ENCODE measurements at regions not wholly inside any gene's neighbourhood (a gene's known extent, or its start where the extent isn't known, plus 50 kb on each side); places are given as distances from the start of the nearest gene placed in this dataset.

GRCh38 chr4:179200681-179201080 is 1758.4 kb upstream of the AGA start:
- Mint-ChIP-seq H3K4me1 (no peaks in the 10 kb centered on the region), H3K9me3 (peaks cover 0 to 26% (median 11%) of the 10 kb centered on the region in 6 donors), H3K4me3 (no peak overlapping the region), H3K27me3 (ENCODE audit: low read depth in 3 of 3) (peaks cover 0 to 4% (median 2%) of the 10 kb centered on the region in 3 donors), H3K27ac (no peak overlapping the region), H3K36me3 (no peaks in the 10 kb centered on the region)
- DNase-seq, result no peak

- Mint-ChIP-seq H3K27me3 (ENCODE audit: low read depth in 3 of 3) (no peaks in the 10 kb centered on the region), H3K9me3 (peaks cover 14 to 79% (median 31%) of the 10 kb centered on the region in 6 donors), H3K4me3 (no peak overlapping the region), H3K27ac (no peak overlapping the region), H3K36me3 (peaks cover 0 to 3% (median 0%) of the 10 kb centered on the region in 3 donors), H3K4me1 (no peaks in the 10 kb centered on the region)
- DNase-seq, result no peak
Observed at GRCh38 chr4:179225594-179225993, 1783.4 kb upstream of the AGA start.

- no peaks in the 10 kb centered on the region for H3K4me1 Mint-ChIP-seq
- H3K36me3 Mint-ChIP-seq, result no peaks in the 10 kb centered on the region
- H3K27ac Mint-ChIP-seq, result no peak overlapping the region
- DNase-seq, result no peak
- peaks cover 8 to 39% (median 20%) of the 10 kb centered on the region in 6 donors for H3K9me3 Mint-ChIP-seq
- H3K27me3 Mint-ChIP-seq (ENCODE audit: low read depth in 3 of 3), result no peaks in the 10 kb centered on the region
- H3K4me3 Mint-ChIP-seq, result no peak overlapping the region
Observed at GRCh38 chr4:179248821-179249220, 1806.6 kb upstream of the AGA start.

GRCh38 chr4:179268791-179269190 is 1826.6 kb upstream of the AGA start:
- Mint-ChIP-seq H3K9me3 (peaks cover 15 to 69% (median 23%) of the 10 kb centered on the region in 6 donors), H3K4me3 (no peak overlapping the region), H3K36me3 (no peaks in the 10 kb centered on the region), H3K4me1 (no peaks in the 10 kb centered on the region), H3K27me3 (ENCODE audit: low read depth in 3 of 3) (no peaks in the 10 kb centered on the region), H3K27ac (no peak overlapping the region)
- DNase-seq, result no peak

GRCh38 chr4:179272282-179272681 is 1830.0 kb upstream of the AGA start:
- H3K27me3 Mint-ChIP-seq (ENCODE audit: low read depth in 3 of 3), result peaks cover 0 to 1% (median 0%) of the 10 kb centered on the region in 3 donors
- H3K27ac Mint-ChIP-seq, result no peak overlapping the region
- H3K4me3 Mint-ChIP-seq, result no peak overlapping the region
- no peak for DNase-seq
- peaks cover 18 to 75% (median 22%) of the 10 kb centered on the region in 6 donors for H3K9me3 Mint-ChIP-seq
- no peaks in the 10 kb centered on the region for H3K4me1 Mint-ChIP-seq
- no peaks in the 10 kb centered on the region for H3K36me3 Mint-ChIP-seq

- H3K4me1 Mint-ChIP-seq, result no peaks in the 10 kb centered on the region
- no peak overlapping the region for H3K27ac Mint-ChIP-seq
- no peak for DNase-seq
- peaks cover 8 to 51% (median 28%) of the 10 kb centered on the region in 6 donors for H3K9me3 Mint-ChIP-seq
- H3K4me3 Mint-ChIP-seq, result no peak overlapping the region
- H3K36me3 Mint-ChIP-seq, result no peaks in the 10 kb centered on the region
- H3K27me3 Mint-ChIP-seq (ENCODE audit: low read depth in 3 of 3), result peaks cover 0 to 1% (median 0%) of the 10 kb centered on the region in 3 donors
Observed at GRCh38 chr4:179278647-179279046, 1836.4 kb upstream of the AGA start.

- H3K27ac Mint-ChIP-seq, result no peak overlapping the region
- H3K9me3 Mint-ChIP-seq, result peaks cover 6 to 65% (median 31%) of the 10 kb centered on the region in 6 donors
- H3K4me1 Mint-ChIP-seq, result no peaks in the 10 kb centered on the region
- H3K36me3 Mint-ChIP-seq, result peaks cover 0 to 3% (median 0%) of the 10 kb centered on the region in 3 donors
- DNase-seq, result no peak
- no peak overlapping the region for H3K4me3 Mint-ChIP-seq
- peaks cover 0 to 1% (median 0%) of the 10 kb centered on the region in 3 donors for H3K27me3 Mint-ChIP-seq (ENCODE audit: low read depth in 3 of 3)
Observed at GRCh38 chr4:179285696-179286095, 1843.5 kb upstream of the AGA start.

GRCh38 chr4:179291657-179292056 is 1849.4 kb upstream of the AGA start:
- no peak overlapping the region for H3K27ac Mint-ChIP-seq

GRCh38 chr4:179292468-179292867 is 1850.2 kb upstream of the AGA start:
- no peaks in the 10 kb centered on the region for H3K4me1 Mint-ChIP-seq
- no peak overlapping the region for H3K27ac Mint-ChIP-seq
- no peak for DNase-seq
- peaks cover 2 to 52% (median 16%) of the 10 kb centered on the region in 6 donors for H3K9me3 Mint-ChIP-seq
- no peaks in the 10 kb centered on the region for H3K36me3 Mint-ChIP-seq
- no peak overlapping the region for H3K4me3 Mint-ChIP-seq
- peaks cover 0 to 1% (median 0%) of the 10 kb centered on the region in 3 donors for H3K27me3 Mint-ChIP-seq (ENCODE audit: low read depth in 3 of 3)

More at GRCh38 chr4:179291657-179292056, 1849.4 kb upstream of the AGA start:
- Mint-ChIP-seq H3K36me3 (peaks cover 0 to 3% (median 0%) of the 10 kb centered on the region in 3 donors), H3K4me1 (no peaks in the 10 kb centered on the region), H3K9me3 (peaks cover 2 to 57% (median 17%) of the 10 kb centered on the region in 6 donors), H3K4me3 (no peak overlapping the region), H3K27me3 (ENCODE audit: low read depth in 3 of 3) (peaks cover 0 to 1% (median 0%) of the 10 kb centered on the region in 3 donors)
- no peak for DNase-seq

GRCh38 chr4:179307297-179308136 is 1865.3 kb upstream of the AGA start:
- Mint-ChIP-seq H3K27me3 (ENCODE audit: low read depth in 3 of 3) (no peaks in the 10 kb centered on the region), H3K36me3 (no peaks in the 10 kb centered on the region), H3K9me3 (peaks cover 5 to 47% (median 15%) of the 10 kb centered on the region in 6 donors), H3K27ac (no peak overlapping the region), H3K4me1 (no peaks in the 10 kb centered on the region), H3K4me3 (no peak overlapping the region)
- no peak for DNase-seq

- H3K36me3 Mint-ChIP-seq, result no peaks in the 10 kb centered on the region
- H3K27me3 Mint-ChIP-seq (ENCODE audit: low read depth in 3 of 3), result peaks cover 0 to 2% (median 0%) of the 10 kb centered on the region in 3 donors
- no peak for DNase-seq
- peaks cover 8 to 44% (median 23%) of the 10 kb centered on the region in 6 donors for H3K9me3 Mint-ChIP-seq
- no peak overlapping the region for H3K27ac Mint-ChIP-seq
- no peaks in the 10 kb centered on the region for H3K4me1 Mint-ChIP-seq
- H3K4me3 Mint-ChIP-seq, result no peak overlapping the region
Observed at GRCh38 chr4:179313823-179314222, 1871.6 kb upstream of the AGA start.

GRCh38 chr4:179325181-179325580 is 1882.9 kb upstream of the AGA start:
- no peaks in the 10 kb centered on the region for H3K27me3 Mint-ChIP-seq (ENCODE audit: low read depth in 3 of 3)
- H3K27ac Mint-ChIP-seq, result no peak overlapping the region
- H3K4me3 Mint-ChIP-seq, result no peak overlapping the region
- no peaks in the 10 kb centered on the region for H3K36me3 Mint-ChIP-seq
- H3K9me3 Mint-ChIP-seq, result peaks cover 14 to 56% (median 31%) of the 10 kb centered on the region in 6 donors
- no peaks in the 10 kb centered on the region for H3K4me1 Mint-ChIP-seq
- DNase-seq, result no peak

- Mint-ChIP-seq H3K27ac (no peak overlapping the region), H3K4me1 (no peaks in the 10 kb centered on the region), H3K9me3 (peaks cover 12 to 51% (median 30%) of the 10 kb centered on the region in 6 donors), H3K27me3 (ENCODE audit: low read depth in 3 of 3) (no peaks in the 10 kb centered on the region), H3K36me3 (no peaks in the 10 kb centered on the region), H3K4me3 (no peak overlapping the region)
- no peak for DNase-seq
Observed at GRCh38 chr4:179328627-179329026, 1886.4 kb upstream of the AGA start.

- Mint-ChIP-seq H3K27me3 (ENCODE audit: low read depth in 3 of 3) (no peaks in the 10 kb centered on the region), H3K27ac (no peak overlapping the region), H3K36me3 (no peaks in the 10 kb centered on the region), H3K4me1 (no peaks in the 10 kb centered on the region), H3K4me3 (no peak overlapping the region), H3K9me3 (peaks cover 7 to 39% (median 19%) of the 10 kb centered on the region in 6 donors)
- no peak for DNase-seq
Observed at GRCh38 chr4:179331362-179331761, 1889.1 kb upstream of the AGA start.

Measured in immature natural killer cell (primary cell).